Gastrocnemius medialis (tissue), 4 donors: ENCODE measurements at regions not wholly inside any gene's neighbourhood (a gene's known extent, or its start where the extent isn't known, plus 50 kb on each side); places are given as distances from the start of the nearest gene placed in this dataset.

Source experiments
- POLR2A ChIP-seq, 2 donors: fragments of 450-650 bp; IDR thresholded peaks; one replicate each; pipeline ENCODE4 v1.6.1; 2017; ENCODE audit warnings: antibody characterized with exemption in 2 of 2, mild to moderate bottlenecking in 2 of 2, moderate library complexity in 2 of 2
- TF ChIP-seq, protein P1 (sequence below), 5 experiments: fragments of 450-650 bp in 3 of 5; fragments of 200-600 bp in 2 of 5; sonication (generic) in 2 of 5; IDR thresholded peaks in 4 of 5; conservative IDR thresholded peaks in 1 of 5; 1 replicate in 4 of 5; 2 replicates in 1 of 5; pipeline ENCODE4 v1.5.1; 2016 to 2019; ENCODE audit warnings: antibody characterized with exemption in 5 of 5, mild to moderate bottlenecking in 3 of 5, moderate library complexity in 3 of 5

DNA sequence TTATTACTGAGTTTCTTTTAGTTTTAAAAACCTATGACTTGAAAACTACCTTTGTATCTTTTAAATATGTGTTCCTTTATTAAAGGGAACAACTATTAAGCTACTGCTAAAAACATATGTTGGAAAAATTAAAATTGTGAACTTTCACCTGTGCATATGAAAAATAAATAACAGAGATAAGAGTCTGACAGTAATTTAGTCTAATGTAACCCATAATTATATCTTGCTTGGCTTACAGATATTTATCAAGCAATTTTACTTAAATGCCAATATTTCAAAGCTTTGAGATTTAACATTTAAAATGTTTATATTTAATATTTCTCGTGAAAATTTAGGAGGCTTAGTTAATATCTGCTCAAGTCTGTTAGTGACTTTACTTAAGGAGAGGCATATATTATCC, 309.8 kb downstream of the CCER1 start:
- TF ChIP-seq, protein P1, sequence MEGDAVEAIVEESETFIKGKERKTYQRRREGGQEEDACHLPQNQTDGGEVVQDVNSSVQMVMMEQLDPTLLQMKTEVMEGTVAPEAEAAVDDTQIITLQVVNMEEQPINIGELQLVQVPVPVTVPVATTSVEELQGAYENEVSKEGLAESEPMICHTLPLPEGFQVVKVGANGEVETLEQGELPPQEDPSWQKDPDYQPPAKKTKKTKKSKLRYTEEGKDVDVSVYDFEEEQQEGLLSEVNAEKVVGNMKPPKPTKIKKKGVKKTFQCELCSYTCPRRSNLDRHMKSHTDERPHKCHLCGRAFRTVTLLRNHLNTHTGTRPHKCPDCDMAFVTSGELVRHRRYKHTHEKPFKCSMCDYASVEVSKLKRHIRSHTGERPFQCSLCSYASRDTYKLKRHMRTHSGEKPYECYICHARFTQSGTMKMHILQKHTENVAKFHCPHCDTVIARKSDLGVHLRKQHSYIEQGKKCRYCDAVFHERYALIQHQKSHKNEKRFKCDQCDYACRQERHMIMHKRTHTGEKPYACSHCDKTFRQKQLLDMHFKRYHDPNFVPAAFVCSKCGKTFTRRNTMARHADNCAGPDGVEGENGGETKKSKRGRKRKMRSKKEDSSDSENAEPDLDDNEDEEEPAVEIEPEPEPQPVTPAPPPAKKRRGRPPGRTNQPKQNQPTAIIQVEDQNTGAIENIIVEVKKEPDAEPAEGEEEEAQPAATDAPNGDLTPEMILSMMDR (IDR thresholded peaks at IDR 0.05 in 4 of 5, conservative IDR thresholded peaks at IDR 0.05 in 1 of 5), result no peak
- TF ChIP-seq POLR2A (IDR thresholded peaks at IDR 0.05), result no peak
